Astrocyte of the cerebellum (primary cell): ENCODE measurements at regions not wholly inside any gene's neighbourhood (a gene's known extent, or its start where the extent isn't known, plus 50 kb on each side); places are given as distances from the start of the nearest gene placed in this dataset.

Experiments used
- DNase-seq: peaks from one replicate; pipeline ENCODE4 v3.0.0-alpha.2; 2011; ENCODE audit warnings: low read depth
- H3K4me3 ChIP-seq: 2 replicates; pipeline ENCODE4 v1.5.1; 2011; ENCODE audit warnings: mild to moderate bottlenecking, low read depth, low read length, moderate library complexity
- in situ Hi-C: cut with HindIII; loops from 2 replicates; pipeline ENCODE4 v1.10.0; 2017; ENCODE audit warnings: low sequenced_read_pairs
- TF ChIP-seq, protein P1 (sequence below): IDR thresholded peaks from 2 replicates; pipeline ENCODE4 v1.5.1; 2012; ENCODE audit warnings: low read length, low read depth, moderate library complexity, mild to moderate bottlenecking; ENCODE audit errors: missing control alignments

DNA sequence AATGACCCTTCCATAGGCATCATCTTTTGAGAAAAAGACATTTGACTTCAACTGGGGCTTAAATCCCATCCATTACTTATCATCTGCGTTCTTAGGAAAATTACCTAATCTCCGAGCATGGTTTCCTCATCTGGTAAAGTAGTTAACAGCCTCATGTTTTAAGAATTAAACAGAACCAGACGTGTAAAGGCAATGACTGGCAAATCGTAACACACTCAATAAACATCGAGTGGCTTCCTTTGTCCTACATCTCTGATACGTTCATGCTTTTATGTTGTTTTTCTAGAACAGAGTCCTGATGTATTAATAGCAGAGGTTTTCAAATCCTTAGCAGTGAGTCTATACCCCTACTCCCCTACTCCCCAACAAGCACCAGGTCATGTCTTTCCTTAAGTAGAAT, 189.7 kb upstream of the RGS6 start:
- TF ChIP-seq, protein P1, sequence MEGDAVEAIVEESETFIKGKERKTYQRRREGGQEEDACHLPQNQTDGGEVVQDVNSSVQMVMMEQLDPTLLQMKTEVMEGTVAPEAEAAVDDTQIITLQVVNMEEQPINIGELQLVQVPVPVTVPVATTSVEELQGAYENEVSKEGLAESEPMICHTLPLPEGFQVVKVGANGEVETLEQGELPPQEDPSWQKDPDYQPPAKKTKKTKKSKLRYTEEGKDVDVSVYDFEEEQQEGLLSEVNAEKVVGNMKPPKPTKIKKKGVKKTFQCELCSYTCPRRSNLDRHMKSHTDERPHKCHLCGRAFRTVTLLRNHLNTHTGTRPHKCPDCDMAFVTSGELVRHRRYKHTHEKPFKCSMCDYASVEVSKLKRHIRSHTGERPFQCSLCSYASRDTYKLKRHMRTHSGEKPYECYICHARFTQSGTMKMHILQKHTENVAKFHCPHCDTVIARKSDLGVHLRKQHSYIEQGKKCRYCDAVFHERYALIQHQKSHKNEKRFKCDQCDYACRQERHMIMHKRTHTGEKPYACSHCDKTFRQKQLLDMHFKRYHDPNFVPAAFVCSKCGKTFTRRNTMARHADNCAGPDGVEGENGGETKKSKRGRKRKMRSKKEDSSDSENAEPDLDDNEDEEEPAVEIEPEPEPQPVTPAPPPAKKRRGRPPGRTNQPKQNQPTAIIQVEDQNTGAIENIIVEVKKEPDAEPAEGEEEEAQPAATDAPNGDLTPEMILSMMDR: no peak
- no peak overlapping the region for H3K4me3 ChIP-seq
- no peak for DNase-seq
- in situ Hi-C loops: no loop called here

DNA sequence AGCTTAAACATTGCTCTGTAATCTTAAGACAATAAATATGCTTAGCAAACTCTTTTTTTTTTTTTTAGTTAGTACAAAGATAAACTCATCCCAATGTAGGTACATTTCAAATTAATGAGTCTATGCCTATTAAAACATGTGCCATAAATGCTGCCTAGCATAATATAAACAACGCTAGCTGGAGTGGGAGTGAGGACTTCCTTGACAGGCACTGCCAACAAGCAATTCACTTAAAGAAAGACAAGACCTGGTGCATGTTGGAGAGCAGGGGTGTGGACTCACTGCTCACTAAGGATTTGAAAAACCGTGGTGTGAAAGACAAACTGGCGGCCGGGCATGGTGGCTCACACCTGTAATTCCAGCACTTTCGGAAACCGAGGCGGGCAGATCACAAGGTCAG, 187.2 kb upstream of the RGS6 start:
- TF ChIP-seq, protein P1: no peak
- no peak for DNase-seq
- no peak overlapping the region for H3K4me3 ChIP-seq
- in situ Hi-C loops: no loop called here

DNA sequence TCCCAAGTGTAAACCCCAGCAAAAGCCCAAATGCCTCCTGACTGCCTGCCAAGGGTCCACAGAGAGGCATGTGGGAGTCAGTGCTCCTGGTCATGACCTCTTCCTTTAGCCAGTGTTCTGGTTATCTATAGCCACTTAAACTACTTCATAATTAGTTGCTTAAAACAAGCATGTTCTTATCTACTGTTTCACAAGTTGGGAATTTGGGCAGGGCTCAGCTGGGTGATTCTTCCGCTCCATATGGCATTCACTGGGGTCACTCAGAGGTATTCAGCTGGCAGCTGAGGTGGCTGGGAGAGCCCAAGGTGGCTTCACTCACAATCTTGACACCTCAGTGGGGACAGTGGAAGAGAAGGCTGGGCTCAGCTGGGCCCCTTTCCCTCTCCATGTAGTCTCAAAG, 184.0 kb upstream of the RGS6 start:
- no peak overlapping the region for H3K4me3 ChIP-seq
- in situ Hi-C loops: no loop called here
- TF ChIP-seq, protein P1: no peak
- no peak for DNase-seq

DNA sequence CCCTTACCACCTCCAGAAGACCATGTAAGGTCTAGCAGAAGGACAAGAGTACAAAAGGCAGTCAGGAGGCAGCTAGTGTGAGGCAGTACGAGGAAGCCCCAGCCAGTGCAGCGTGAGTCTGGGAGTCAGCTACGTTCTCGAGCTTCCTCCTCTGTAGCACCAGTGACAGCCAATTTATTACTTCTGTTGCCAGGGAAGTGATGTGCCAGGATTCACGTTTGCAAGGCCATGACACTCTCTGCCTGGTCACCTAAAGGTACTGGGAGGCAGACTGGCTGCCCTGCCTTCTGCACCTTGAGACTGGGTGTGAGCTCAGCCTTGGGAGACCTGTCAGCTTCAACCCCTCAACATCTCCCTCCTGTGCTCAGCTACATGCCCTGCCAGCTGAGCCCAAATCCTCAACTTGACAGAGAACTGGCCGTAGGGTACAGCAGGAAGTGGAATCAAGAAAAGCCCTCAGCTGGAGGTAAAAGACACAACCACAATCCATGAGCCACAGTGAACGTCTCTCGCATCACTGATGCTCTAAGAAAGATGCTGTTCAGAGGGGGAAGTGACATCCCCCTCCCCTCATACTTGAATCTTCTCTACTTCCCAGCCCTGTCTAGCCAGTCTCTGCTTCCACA, 182.5 kb upstream of the RGS6 start:
- in situ Hi-C loops: no loop called here
- no peak overlapping the region for H3K4me3 ChIP-seq
- no peak for DNase-seq
- TF ChIP-seq, protein P1: no peak

DNA sequence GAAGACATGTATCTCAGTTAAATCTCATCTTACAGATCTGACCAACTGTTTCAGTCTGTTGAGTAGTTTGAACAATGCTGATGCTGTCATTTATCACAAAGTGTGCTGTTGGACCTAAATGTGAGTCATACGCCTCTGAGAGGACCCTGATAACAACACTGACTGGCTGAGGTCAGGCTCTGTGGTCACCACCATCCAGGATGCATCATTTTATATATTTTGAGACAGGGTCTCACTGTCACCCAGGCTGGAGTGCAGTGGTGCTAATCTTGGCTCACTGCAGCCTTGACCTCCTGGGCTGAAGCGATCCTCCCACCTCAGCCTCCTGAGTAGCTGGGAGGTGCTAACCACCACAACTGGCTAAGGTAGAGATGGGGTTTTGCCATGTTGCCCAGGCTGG, 181.0 kb upstream of the RGS6 start:
- TF ChIP-seq, protein P1: no peak
- in situ Hi-C loops: no loop called here
- DNase-seq: no peak
- H3K4me3 ChIP-seq: no peak overlapping the region

DNA sequence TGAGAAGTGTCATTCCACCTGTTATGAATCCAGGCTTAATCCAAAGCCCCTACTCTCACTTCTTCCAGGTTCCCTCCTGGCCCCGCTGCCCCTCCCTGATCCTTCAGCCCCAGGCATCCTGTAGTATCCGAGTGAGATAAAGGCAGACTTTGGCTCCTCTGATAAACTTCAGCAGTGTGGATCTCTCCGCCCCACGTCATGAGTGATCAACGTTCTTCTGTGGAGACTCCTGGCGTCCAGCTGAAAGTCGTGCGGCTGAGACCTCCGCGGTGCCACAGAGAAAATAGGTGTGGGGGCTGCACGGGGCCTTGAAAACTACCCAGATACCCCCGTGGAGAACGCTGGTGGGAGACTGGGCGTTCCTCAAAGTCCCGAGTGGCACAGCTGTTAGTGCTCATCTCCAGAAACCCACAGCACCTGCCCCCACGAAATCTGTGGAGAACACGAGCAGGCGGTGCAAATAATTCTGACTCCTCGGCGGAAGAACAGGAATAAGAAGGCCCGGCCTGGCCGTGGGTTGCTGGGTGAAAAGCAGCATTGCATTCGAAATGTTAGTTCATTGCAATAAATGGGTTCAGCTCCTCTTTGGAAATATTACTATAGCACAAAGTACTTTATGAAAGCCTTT, 180.0 kb upstream of the RGS6 start:
- no peak for DNase-seq
- in situ Hi-C loops: no loop called here
- H3K4me3 ChIP-seq: no peak overlapping the region
- TF ChIP-seq, protein P1: no peak
